Sigmoid colon (tissue), 6 donors: ENCODE measurements at regions not wholly inside any gene's neighbourhood (a gene's known extent, or its start where the extent isn't known, plus 50 kb on each side); places are given as distances from the start of the nearest gene placed in this dataset.
"Not testable (repeated sequence)": the region's sequence is repeated elsewhere in the genome, so short reads cannot be mapped to it uniquely, and the experiment has no call there.

Experiments
- DNase-seq: peaks from one replicate; pipeline ENCODE4 v3.0.0-alpha.2; 2019
- H3K27ac ChIP-seq, 4 donors: fragments of 200-600 bp; sonication (generic); one replicate each; pipeline ENCODE4 v1.5.1; 2016 to 2019; ENCODE audit warnings: mild to moderate bottlenecking in 1 of 4
- H3K27me3 ChIP-seq, 3 donors: fragments of 200-600 bp; sonication (generic); one replicate each; pipeline ENCODE4 v1.5.1; 2019; ENCODE audit warnings: mild to moderate bottlenecking in 1 of 3
- H3K36me3 ChIP-seq, 4 donors: fragments of 200-600 bp; sonication (generic); one replicate each; pipeline ENCODE4 v1.5.1; 2016 to 2019
- H3K4me1 ChIP-seq, 4 donors: fragments of 200-600 bp; sonication (generic); one replicate each; pipeline ENCODE4 v1.5.1; 2017 to 2019
- H3K4me3 ChIP-seq, 4 donors: fragments of 200-600 bp; sonication (generic); one replicate each; pipeline ENCODE4 v1.5.1; 2017 to 2019; ENCODE audit warnings: mild to moderate bottlenecking in 2 of 4, moderate library complexity in 1 of 4
- H3K9me3 ChIP-seq, 4 donors: fragments of 200-600 bp in 3 of 4; sonication (generic) in 3 of 4; one replicate each; pipeline versions ENCODE4 v1.5.1 to v1.6.1; 2013 to 2019
- CTCF ChIP-seq, 4 experiments: fragments of 450-650 bp in 3 of 4; fragments of 200-600 bp in 1 of 4; IDR thresholded peaks; one replicate each; pipeline ENCODE4 v1.5.1; 2016 to 2019; ENCODE audit warnings: antibody characterized with exemption in 4 of 4, mild to moderate bottlenecking in 3 of 4, moderate library complexity in 2 of 4
- EP300 ChIP-seq, 4 donors: sonication (generic); formaldehyde crosslinking; IDR thresholded peaks; one replicate each; pipeline ENCODE4 v1.6.1; 2017; ENCODE audit warnings: antibody characterized with exemption in 4 of 4
- POLR2A ChIP-seq, 2 donors: fragments of 450-650 bp; IDR thresholded peaks; one replicate each; pipeline ENCODE4 v1.6.1; 2016; ENCODE audit warnings: antibody characterized with exemption in 2 of 2, mild to moderate bottlenecking in 2 of 2, moderate library complexity in 2 of 2
- POLR2AphosphoS5 ChIP-seq, 4 donors: sonication (generic); formaldehyde crosslinking; IDR thresholded peaks; one replicate each; pipeline ENCODE4 v1.6.1; 2017; ENCODE audit warnings: antibody characterized with exemption in 4 of 4
- WGBS, 2 donors: extraction: QIAGEN DNeasy Blood & Tissue Kit; methylation state at CpG; one replicate each; pipeline ENCODE4 v1.1.7; 2013; 5-methylcytosine and 5-hydroxymethylcytosine counted together
- intact Hi-C: fragments of 100-400 bp; cut with DNase I; formaldehyde crosslinking; loops from one replicate; pipeline ENCODE4 v1.15.1; 2023
- donor health status: healthy with polysubstance abuse.
- donor health status: healthy.

GRCh38 chr5:130324953-130325671, 420.8 kb downstream of the CHSY3 start:
- intact Hi-C loops: no loop called here
- Histone ChIP-seq H3K27me3 (no peaks in the 10 kb centered on the region), H3K4me1 (peaks cover 0 to 10% (median 3%) of the 10 kb centered on the region in 4 donors), H3K36me3 (no peaks in the 10 kb centered on the region), H3K9me3 (no peaks in the 10 kb centered on the region), H3K4me3 (no peak overlapping the region), H3K27ac (no peak overlapping the region)
- TF ChIP-seq CTCF (IDR thresholded peaks at IDR 0.05) (no peak), POLR2A (IDR thresholded peaks at IDR 0.05) (no peak), POLR2AphosphoS5 (IDR thresholded peaks at IDR 0.05) (no peak), EP300 (IDR thresholded peaks at IDR 0.05) (no peak)
- DNase-seq: no peak
- WGBS, 2 donors: 73 to 80% methylated on average over 7 of the region's 7 CpGs

- intact Hi-C loops: no loop called here
- H3K9me3 ChIP-seq: no peaks in the 10 kb centered on the region
- H3K4me3 ChIP-seq: no peak overlapping the region
- no peak for DNase-seq
- no peak overlapping the region for H3K27ac ChIP-seq
- no peaks in the 10 kb centered on the region for H3K27me3 ChIP-seq
- 53 to 76% methylated on average over 3 of the region's 3 CpGs for WGBS, 2 donors
- TF ChIP-seq POLR2AphosphoS5 (IDR thresholded peaks at IDR 0.05) (no peak), EP300 (IDR thresholded peaks at IDR 0.05) (no peak), CTCF (IDR thresholded peaks at IDR 0.05) (no peak), POLR2A (IDR thresholded peaks at IDR 0.05) (no peak)
- H3K36me3 ChIP-seq: no peaks in the 10 kb centered on the region
- H3K4me1 ChIP-seq: peaks cover 0 to 10% (median 3%) of the 10 kb centered on the region in 4 donors
These were observed 419.7 kb downstream of the CHSY3 start for GRCh38 chr5:130323804-130324454.

DNA sequence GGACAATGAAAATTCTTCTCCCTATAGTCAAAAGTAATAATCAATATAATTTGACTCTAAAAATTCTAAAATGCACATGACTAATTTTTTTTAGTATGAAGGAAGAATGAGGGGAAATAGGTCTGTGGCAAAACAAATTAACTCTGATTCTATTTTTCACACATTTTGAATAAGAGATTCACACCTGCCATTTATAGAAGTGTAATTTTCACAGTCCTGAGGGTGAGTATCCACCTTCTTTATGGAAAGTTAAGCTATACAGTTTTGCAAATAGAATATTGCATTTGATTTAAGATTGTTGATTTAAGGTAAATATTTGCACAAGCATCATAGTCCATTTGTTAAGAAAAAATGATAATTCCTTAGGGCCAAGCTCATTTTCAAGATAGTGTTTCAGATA, 417.7 kb downstream of the CHSY3 start:
- no peaks in the 10 kb centered on the region for H3K36me3 ChIP-seq
- no peaks in the 10 kb centered on the region for H3K9me3 ChIP-seq
- peaks cover 0 to 10% (median 3%) of the 10 kb centered on the region in 4 donors for H3K4me1 ChIP-seq
- H3K27ac ChIP-seq: no peak overlapping the region
- TF ChIP-seq EP300 (IDR thresholded peaks at IDR 0.05) (no peak), POLR2AphosphoS5 (IDR thresholded peaks at IDR 0.05) (no peak), CTCF (IDR thresholded peaks at IDR 0.05) (no peak), POLR2A (IDR thresholded peaks at IDR 0.05) (no peak)
- no peak for DNase-seq
- no peak overlapping the region for H3K4me3 ChIP-seq
- no peaks in the 10 kb centered on the region for H3K27me3 ChIP-seq
- intact Hi-C loops: no loop called here

DNA sequence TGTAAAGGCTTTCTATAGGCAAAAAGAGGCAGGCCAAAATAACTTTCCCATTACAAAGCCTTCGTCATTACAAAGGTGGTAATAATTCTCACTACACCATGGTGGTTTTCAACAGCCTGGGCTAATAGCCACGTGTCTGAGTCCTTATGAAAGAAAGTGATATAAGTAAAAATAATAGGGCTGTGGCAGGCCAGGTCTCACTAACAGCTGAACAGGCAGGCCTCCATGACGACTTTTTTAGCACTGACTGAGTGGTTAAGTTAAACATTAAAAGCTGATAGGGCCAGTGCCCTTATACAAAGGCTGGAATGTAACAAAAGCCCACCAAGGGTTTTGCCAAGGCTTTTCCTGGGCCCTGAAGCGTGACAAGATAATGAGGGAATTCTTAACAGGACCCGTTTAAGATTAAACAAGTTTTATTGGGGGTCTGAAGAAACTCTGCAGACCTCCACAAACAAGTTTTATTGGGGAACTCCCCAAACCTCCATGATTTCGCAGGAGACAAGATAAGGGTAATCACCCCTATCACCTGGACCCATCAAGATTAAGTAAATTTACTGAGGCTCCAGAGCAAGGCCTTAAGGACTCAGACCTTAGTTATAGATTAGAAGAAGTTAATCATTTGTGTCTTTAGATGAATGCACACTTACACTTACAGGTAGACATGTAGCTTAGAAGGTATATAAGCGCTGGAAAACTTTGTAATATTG, 412.9 kb downstream of the CHSY3 start:
- DNase-seq: no peak
- 46 to 65% methylated on average over 7 of the region's 7 CpGs for WGBS, 2 donors
- no peaks in the 10 kb centered on the region for H3K4me1 ChIP-seq
- H3K27ac ChIP-seq: no peak overlapping the region
- no peak for TF ChIP-seq POLR2AphosphoS5 (IDR thresholded peaks at IDR 0.05)
- no peak for TF ChIP-seq EP300 (IDR thresholded peaks at IDR 0.05)
- intact Hi-C loops: no loop called here
- peaks cover 0 to 4% (median 0%) of the 10 kb centered on the region in 4 donors for H3K9me3 ChIP-seq
- no peak overlapping the region for H3K4me3 ChIP-seq
- H3K27me3 ChIP-seq: no peaks in the 10 kb centered on the region
- no peaks in the 10 kb centered on the region for H3K36me3 ChIP-seq

DNA sequence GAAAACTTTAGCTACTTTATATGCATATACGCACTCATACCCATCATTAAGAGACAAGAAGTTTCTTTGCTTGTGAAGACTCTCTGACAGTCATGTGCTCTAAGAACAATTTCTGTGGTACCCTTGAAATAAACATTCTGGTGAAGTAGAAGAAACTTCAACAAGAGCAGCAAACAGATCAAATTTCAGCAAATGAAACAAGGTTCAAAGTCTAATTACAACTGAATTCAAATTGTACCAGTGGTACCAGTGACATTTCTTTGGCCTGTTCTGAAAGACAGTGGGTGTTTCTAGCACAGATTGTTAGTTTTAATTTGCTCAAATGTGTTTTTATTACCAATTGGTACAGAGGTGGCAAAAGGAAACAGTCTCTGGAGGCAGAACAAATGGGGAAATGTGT, 391.0 kb downstream of the CHSY3 start:
- no peaks in the 10 kb centered on the region for H3K9me3 ChIP-seq
- no peaks in the 10 kb centered on the region for H3K27me3 ChIP-seq
- intact Hi-C loops: no loop called here
- 93 to 95% methylated on average over 1 of the region's 1 CpG for WGBS, 2 donors
- H3K4me3 ChIP-seq: no peak overlapping the region
- no peak for DNase-seq
- TF ChIP-seq EP300 (IDR thresholded peaks at IDR 0.05) (no peak), CTCF (IDR thresholded peaks at IDR 0.05) (no peak), POLR2AphosphoS5 (IDR thresholded peaks at IDR 0.05) (no peak), POLR2A (IDR thresholded peaks at IDR 0.05) (no peak)
- no peak overlapping the region for H3K27ac ChIP-seq
- no peaks in the 10 kb centered on the region for H3K4me1 ChIP-seq
- no peaks in the 10 kb centered on the region for H3K36me3 ChIP-seq

DNA sequence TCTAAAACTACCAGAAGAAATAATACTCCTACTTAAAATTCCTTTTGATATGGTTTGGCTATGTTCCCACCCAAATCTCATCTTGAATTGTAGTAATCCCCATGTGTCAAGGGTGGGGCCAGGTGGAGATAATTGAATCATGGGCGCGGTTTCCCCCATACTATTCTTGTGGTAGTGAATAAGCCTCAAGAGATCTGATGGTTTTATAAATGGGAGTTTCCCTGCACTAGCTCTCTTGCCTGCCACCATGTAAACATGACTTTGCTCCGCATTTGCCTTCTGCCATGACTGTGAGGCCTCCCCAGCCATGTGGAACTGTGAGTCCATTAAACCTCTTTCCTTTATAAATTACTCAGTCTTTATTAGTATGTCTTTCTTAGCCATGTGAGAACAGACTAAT, 390.5 kb downstream of the CHSY3 start:
- H3K27ac ChIP-seq, DNase-seq, intact Hi-C loops, H3K4me3 ChIP-seq, H3K27me3 ChIP-seq, H3K4me1 ChIP-seq, H3K9me3 ChIP-seq, H3K36me3 ChIP-seq: not testable (repeated sequence)
- 57 to 87% methylated on average over 3 of the region's 3 CpGs for WGBS, 2 donors
